Left cardiac atrium (tissue), 4 donors: ENCODE measurements at regions not wholly inside any gene's neighbourhood (a gene's known extent, or its start where the extent isn't known, plus 50 kb on each side); places are given as distances from the start of the nearest gene placed in this dataset.

Source experiments
- ATAC-seq, 2 donors: fragments of 200-7000 bp; cut with Tn5 transposase; one replicate each; pipeline ENCODE4 v1.9.1; 2020; ENCODE audit warnings: mild to moderate bottlenecking in 2 of 2, moderate library complexity in 2 of 2
- DNase-seq: peaks from one replicate; pipeline ENCODE4 v3.0.0-alpha.2; 2020
- intact Hi-C, 2 donors: fragments of 100-400 bp; cut with DNase I; formaldehyde crosslinking; loops; one replicate each; pipeline versions ENCODE4 v1.14.1 to v1.15.1; 2022 to 2023
- donor health status: DM: no; HTN: yes; CAD: no.
- donor health status: DM: no; HTN: yes; CAD: no; lungs with severe emphysema.
- donor health status: DM: yes; HTN: yes; CAD: no.
- donor health status: Dilated cardiomyopathy.

DNA sequence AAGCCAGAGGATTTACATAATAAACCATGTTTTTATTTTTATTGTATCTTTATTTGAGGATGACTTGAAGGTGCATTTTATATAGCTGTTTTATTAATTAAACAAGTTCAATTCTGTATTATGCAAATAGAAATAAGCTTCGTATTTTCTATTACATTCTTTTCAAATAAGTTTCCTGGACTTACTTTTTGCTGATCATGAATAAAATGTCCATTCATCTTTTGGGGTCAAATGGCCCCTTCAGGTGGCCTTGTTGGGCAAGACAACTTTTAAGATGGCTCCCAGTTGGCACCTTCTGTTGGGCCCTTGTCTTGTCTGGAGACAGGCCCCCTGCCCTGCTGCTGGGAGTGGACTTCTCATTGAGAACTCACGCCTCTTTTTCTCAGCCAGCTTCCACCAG lies 654.6 kb upstream of the NOX3 start:
- ATAC-seq (no peak), DNase-seq (no peak)
- intact Hi-C loops, result no loop called here

DNA sequence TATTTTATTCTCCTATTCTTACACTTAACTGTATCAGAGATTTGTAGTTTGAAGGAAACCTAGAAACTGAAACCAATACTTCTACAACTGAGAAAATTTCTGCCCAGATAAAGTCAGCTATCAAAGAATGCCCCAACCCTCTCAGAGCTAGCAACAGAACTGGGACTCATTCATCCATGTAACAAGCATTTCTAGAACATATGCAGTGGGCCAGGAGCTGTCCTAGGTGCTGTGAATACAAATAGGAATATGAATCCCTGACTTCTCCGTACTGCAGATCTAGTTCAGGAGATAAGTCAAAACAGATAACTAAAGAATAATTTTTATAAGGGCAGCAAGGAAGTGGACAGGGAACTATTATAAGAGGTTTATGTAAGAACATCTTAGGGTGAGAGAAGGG lies 654.1 kb upstream of the NOX3 start:
- DNase-seq (no peak), ATAC-seq (no peak)
- intact Hi-C loops, result no loop called here

DNA sequence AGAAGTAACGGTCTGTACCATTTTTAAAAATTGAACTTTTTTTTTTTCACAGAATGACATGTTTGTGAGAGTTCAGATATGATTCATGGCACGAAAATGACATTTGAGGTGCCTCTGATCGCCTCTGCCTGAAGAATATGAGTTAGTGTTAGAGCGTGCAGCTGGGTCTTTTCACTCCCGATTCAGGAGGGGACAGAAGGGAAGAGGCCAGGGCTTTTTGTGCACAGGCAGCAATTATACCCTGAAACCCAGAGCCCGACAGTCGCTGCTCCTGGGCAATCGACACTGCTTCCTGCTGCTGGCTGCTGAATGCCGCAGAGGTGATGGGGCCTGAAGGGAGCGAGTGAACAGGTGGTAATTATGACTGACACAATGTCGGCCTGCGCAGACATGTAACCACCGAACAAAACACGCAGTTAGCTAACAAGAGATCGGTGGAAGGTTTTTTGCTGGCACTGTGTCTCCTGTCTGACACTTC lies 652.0 kb upstream of the NOX3 start:
- intact Hi-C loops, result no loop called here
- ATAC-seq (no peak), DNase-seq (no peak)

DNA sequence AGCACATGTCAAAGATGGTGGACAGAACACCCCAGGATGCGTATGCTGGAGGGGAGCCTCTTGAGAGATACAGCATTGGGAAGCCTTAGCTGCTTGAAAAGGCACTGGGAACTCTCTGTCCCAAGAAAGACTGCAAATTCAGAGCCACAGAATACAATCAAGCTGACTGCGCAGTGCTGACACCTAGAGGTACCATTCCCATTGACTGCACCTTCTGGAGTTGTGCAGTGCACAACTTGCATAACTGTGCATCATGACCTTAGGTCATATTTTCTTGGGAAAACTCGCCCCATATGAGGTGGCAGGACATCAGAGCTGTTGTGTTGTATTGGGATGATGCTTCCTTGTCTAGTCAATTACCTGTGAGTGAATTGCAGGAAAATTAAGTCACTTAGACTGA lies 646.5 kb upstream of the NOX3 start:
- intact Hi-C loops, result no loop called here
- no peak for ATAC-seq
- no peak for DNase-seq

DNA sequence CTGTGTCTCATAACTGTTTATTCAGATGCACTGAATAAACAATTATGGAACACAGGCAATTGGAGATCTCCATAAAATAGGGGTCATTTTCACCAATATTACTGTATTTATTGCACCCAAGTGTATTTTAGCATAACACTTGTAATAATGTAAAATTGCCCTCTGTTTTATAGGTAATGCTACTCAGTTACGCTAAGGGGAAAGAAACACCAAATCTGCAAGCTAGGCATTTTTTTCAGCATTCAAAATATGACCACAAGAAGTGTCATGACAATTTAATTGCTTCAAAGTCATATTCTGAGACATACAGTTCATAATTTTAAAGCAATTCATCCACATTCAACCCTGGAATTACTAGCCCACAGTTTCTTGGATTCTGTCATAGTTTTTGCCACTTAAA lies 643.2 kb upstream of the NOX3 start:
- DNase-seq (no peak), ATAC-seq (no peak)
- intact Hi-C loops, result no loop called here

DNA sequence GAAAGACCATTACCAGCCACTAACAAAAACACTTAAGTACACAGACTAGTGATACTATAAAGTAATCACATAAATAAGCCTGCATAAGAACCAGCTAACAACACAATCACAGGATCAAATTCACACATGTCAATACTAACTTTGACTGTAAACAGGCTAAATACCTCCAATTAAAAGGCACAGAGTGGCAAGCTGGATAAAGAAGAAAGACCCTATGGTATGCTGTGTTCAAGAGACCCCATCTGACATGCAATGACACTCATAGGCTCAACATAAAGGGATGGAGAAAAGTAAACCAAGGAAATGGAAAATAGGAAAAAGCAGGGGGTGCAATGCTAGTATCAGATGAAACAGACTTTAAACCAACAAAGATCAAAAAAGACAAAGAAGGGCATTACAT lies 631.8 kb upstream of the NOX3 start:
- intact Hi-C loops, result no loop called here
- no peak for ATAC-seq
- no peak for DNase-seq

DNA sequence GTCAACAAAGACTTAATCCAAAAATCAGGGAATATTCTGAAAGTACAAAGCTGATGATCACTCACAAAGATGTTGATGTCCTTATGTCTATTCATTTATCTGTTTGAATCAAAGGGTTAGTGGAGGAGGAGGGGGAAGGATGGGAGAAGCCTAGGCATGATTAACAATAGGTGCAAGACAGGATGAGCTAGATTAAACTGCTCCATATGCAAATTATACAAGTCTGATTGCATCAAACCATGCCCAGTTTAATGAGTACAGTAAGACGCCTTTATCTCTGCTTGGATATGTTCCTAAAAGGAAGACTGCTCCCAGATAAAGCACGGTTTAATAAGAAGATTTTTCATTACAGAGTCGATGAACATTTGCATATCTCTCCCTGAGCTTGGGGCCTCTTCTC lies 626.4 kb upstream of the NOX3 start:
- DNase-seq (no peak), ATAC-seq (no peak)
- intact Hi-C loops, result no loop called here

DNA sequence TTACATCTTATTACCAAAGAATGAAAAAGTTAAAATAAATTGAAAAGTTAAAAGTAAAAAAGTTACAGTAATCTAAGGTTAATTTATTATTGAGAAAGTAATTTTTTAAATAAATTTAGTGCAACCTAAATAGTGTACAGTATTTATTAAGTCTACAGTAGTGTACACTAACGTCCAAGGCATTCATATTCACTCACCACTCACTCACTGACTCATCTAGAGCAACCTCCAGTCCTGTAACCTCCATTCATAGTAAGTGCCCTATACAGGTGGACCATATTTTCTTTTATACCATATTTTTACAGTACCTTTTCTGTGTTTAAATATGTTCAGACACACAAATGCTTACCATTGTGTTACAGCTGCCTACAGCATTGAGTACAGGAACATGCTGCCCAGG lies 624.7 kb upstream of the NOX3 start:
- intact Hi-C loops, result no loop called here
- no peak for ATAC-seq
- DNase-seq, result no peak

DNA sequence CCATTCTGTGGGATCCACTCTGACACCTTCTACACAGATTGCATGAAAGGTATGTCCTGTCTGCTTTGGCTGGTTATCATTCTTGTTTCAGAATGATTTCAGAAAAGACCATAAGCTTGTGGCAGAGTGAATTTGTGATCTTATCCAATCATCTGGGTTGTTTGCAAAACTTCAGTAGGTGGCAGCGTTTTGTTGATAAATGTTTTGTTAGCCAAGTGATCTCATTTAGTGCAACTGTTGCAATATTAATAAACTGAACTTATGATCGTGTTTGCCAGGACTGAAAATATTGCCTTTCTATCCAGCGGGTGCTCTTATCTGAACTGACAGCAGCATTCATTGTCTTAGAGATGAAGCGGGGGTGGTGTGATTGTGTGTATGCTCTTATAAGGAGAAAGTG lies 613.2 kb upstream of the NOX3 start:
- no peak for DNase-seq
- no peak for ATAC-seq
- intact Hi-C loops, result no loop called here

DNA sequence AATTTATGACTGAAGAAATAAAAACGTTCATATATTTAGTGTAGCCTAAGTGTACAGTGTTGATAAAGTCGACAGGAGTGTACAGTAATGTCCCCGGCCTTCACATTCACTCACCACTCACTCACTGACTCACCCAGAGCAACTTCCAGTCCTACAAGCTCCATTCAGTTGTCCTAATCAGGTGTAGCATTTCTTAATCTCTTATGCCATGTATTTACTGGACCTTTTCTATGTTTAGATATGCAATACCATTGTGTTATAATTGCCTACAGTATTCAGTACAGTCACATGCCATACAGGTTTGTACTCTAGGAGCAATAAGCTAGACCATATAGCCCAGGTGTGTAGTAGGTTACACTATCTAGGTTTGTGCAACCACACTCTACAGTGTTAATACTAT lies 610.2 kb upstream of the NOX3 start:
- intact Hi-C loops, result no loop called here
- no peak for DNase-seq
- no peak for ATAC-seq

DNA sequence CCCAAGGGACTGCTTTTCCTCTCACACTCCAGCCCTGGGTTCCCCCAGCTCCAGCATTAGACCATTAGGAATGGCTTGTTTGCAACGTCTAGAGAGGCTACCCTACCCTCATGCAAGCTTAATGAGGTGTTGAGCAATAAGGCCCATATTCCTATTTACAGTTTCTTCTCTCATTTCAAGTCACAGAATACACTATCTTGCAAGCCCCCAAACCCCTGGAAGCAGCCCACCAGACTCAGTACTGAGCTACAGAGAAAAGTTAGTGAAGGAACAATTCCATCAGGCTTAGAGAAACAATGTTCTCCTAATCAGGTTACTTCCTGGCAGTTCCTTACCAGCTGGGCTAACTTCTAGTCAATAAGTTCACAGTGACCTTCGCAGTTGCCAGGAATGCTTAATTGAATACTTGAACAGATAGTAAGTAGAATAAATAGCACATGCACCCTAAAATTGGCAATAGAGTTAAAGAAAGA lies 606.5 kb upstream of the NOX3 start:
- DNase-seq (no peak), ATAC-seq (peak in 1 of 2 donors; percentile 57)
- intact Hi-C loops, result no loop called here

DNA sequence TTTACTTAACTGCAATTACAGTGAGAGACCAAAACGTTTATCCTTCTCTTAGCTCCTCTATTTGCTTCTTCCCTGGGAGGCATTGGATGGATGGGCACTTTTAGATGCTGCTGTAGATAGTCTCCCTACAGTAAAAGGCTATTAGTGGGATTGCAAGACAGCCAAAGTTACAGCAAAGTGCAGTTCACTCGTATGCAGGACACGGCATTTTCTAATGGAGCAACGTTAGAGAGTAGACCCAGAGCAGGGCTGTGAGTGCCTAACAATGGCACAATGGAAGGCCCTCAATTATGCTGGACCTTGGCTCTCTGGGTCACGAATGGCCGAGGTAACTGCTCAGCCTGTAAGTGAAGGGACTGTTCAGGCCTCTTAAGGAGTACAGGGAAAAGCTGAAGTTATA lies 605.8 kb upstream of the NOX3 start:
- ATAC-seq (no peak), DNase-seq (no peak)
- intact Hi-C loops, result no loop called here

DNA sequence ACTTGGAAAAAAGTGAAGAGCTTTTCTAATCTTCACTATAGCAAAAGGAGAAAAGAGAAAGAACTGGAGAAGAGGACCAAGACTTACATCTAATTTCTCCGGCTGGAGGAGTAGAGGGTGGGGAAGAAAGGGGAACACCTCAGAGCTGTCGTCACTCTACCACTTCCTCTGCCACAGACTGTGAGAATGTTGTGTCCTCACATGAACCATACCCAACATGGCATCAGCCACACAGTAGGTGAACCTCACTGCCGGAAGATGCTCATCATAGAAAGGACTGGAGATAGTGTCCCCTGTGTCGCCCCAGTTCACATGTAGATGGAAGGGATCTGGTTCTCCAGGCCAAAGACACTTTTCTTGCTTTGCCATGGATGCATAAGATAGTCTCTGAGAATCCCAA lies 604.4 kb upstream of the NOX3 start:
- ATAC-seq (no peak), DNase-seq (no peak)
- intact Hi-C loops, result no loop called here

DNA sequence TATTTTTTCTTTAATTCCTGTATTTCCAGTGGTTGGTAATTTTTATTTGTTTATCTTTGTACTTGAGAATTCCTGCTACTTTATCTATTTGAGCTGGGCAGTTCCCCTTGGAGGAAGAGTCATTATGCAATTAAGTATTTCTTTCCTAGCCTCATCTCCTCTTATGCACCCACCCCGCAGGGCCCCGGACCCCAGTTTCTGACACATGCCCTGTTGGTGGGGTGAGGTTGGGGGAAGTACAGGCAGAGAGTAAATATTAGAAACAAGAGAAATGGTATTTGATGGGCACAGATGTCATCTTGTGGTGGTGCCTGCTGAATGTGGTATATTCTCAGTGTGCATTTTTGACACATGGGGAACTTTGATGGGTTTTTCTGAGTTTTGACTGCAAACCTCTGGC lies 602.7 kb upstream of the NOX3 start:
- ATAC-seq, result no peak
- DNase-seq, result no peak
- intact Hi-C loops, result no loop called here

DNA sequence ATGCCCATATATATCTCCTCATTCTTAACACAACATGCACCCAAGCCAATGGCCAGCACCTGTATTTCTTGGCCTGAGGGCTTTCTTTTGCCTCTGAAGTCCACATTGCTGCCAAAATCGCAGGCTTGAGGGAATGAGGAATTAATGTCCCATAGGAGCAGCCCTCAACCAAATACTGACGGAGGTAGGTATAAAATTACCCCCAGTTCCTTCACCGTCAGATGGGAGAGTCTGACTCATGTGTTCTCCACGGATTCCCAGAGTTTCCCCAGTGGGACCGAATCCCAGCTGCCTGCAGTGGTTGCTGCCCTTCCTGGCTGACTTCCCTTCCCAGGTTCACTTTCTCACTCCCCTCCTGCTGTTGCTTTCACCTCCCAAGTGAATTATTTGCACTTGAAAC lies 602.2 kb upstream of the NOX3 start:
- ATAC-seq, result peak in 1 of 2 donors; percentile 51

DNA sequence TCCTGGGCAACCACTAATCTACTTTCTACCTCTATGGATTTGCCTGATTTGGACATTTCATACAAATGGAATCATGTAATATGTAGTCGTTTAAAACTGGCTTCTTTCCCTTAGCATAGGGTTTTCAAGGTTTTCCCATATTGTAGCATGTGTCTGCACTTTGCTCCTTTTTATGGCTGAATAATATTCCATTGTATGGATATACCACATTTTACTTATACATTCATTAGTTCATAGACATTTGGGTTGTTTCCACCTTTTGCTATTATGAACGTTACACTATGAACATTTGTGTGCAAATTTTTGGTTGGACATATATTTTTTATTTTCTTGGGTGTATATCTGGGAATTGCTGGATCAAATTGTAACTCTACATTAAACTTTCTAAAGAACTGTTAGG lies 600.4 kb upstream of the NOX3 start:
- ATAC-seq (no peak), DNase-seq (no peak)
- intact Hi-C loops, result no loop called here

More for the DNA sequence above, 602.2 kb upstream of the NOX3 start:
- intact Hi-C loops, result no loop called here
- DNase-seq, result no peak

DNA sequence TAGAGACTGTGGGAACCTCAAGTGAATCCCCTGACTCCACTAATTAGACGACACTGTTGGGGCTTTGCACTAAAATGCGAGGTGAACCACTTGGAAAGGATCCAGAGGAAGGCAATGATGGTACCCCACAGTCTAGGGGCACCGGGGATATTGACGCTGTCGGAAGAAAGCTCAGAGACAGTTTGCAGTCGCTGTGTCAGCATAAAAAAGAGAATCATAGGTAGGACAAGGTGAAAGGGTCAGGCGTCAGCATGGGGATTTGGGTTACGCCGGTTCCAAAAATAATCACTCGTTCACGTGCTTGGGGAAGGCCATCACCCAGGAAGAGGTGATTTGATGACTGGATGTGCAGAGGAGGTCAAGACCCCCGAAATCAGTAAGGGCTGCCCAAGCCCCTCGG lies 598.0 kb upstream of the NOX3 start:
- ATAC-seq (no peak), DNase-seq (no peak)
- intact Hi-C loops, result no loop called here

DNA sequence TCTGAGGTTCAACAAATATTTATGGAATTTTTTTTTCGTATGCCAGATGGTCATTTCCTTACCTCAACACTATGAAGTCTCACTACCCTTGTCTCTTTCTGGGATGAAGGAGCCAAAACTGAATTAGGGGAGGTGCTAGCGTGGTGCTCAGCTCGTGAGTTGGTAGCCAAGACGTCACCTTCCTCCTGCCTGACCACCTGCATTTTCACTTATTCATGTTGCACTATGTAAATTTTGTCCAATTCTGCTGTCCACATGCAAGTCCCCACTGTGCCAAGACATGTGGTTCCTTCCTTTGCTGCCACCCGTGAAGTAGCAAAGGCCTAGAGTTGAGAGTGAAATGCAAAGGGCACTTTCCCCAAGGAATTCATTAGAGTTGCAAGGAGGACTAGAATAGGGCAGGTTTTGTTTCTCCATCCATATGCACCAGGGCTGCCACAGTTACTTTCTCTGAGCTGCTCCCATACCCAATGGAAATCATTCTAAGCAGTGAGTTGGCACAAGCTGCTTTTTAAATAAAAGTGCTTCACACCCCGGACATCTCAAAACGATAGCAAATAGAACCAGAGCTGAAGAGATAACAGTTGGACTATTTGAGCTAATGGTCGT lies 591.3 kb upstream of the NOX3 start:
- intact Hi-C loops, result no loop called here
- DNase-seq, result no peak
- ATAC-seq, result no peak

DNA sequence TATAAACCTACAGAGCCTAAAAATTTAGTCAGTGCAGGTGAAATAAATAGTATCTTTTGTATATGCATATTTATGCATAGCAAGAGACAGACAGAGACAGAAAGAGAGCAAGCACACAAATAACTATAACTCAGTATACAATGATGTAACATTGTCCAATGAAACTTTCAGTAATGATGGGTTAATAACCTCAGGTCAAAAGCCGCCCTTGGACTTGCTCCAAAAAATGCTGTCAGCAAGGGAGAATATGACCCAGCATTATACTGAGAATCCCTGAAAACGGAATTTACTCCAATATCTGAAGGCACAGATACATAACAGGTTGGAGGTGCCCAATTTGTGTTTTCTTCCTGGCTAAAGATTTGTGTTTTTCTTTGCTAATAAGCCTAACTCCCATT lies 590.6 kb upstream of the NOX3 start:
- no peak for DNase-seq
- no peak for ATAC-seq
- intact Hi-C loops, result no loop called here

DNA sequence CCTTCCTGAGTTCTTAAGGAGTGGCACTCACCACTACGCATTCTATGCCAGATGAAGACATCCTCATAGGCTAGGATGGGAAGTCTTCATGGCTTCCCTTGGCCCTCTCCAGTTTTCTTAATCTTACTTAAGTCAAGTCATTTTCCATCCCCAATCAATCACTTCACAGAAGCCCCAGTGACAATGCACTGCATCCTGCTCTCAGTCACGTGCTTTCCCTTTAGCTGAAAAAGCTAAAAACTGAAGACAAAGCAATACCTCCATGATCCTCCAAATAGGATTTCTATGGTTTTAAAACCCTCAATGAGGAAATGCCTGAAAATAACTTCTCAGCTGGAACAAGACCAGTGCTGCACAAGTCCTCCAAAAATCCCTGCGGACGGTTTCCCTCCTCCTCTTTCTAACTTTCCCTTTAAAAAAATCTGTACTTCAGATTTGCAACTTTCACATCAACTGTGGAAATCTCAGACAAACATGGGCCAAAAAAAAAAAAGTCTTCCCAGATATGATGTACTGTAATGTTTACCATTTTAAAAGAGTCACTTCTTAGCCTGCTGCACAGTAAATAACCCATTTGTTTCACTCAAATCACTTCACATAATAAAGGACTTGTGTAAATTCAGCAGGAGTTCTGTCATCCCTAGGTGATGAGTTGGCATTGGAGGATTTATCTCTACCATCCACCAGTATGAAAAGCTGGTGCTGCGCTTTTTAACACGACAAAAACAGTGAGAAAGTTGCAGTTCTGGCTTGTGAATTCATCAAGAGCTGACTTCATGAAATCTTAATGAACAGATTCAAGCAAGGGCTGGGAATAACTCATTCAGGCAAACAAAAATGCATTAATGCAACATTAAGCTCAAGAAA lies 590.0 kb upstream of the NOX3 start:
- no peak for DNase-seq
- intact Hi-C loops, result no loop called here
- ATAC-seq, result no peak

DNA sequence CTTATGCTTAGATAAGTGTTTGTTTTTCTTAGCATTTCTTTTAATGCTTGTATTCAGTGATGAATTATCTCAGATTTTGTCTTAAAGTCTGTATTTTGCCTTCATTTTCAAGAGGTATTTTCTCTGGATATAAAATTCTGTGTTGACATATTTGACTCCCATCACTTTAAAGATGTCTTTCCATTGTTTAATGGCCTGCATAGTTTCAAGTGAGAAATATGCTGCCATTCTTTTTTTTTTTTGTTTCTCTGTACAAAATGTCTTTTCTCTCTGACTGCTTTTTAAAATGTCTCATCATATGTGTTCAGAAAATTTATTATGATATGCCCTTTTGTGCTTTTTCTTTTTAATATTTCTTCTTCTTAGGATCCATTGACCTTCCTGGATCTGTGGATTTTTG lies 578.0 kb upstream of the NOX3 start:
- DNase-seq (no peak), ATAC-seq (no peak)
- intact Hi-C loops, result no loop called here
